ENCODE measurements at regions not wholly inside any gene's neighbourhood (a gene's known extent, or its start where the extent isn't known, plus 50 kb on each side); places are given as distances from the start of the nearest gene placed in this dataset.

GRCh38 chr12:68479896-68480291, 130.8 kb upstream of the RAP1B start:
- H2AFZ ChIP-seq (ENCODE audit: control insufficient read depth, low read length): no peak overlapping the region
- no peak for FAIRE-seq
- no peaks in the 10 kb centered on the region for H4K20me1 ChIP-seq (ENCODE audit: control insufficient read depth, extremely low read depth, insufficient read depth, low read length)
- H3K36me3 ChIP-seq (ENCODE audit: control insufficient read depth in 2 of 2, extremely low read depth in 1 of 2, insufficient read depth in 2 of 2, low read length in 2 of 2): no peaks in the 10 kb centered on the region
- no peak overlapping the region for H3K9ac ChIP-seq (ENCODE audit: control insufficient read depth, extremely low read depth, insufficient read depth, low read length)
- dilution Hi-C loops (cut with MboI; ENCODE audit: extremely low pct_ligation_motif_present, low sequenced_read_pairs): no loop called here
- no peak for DNase-seq (ENCODE audit: low read depth, low spot score)
- H3K27ac ChIP-seq (ENCODE audit: control insufficient read depth, insufficient read depth, low read length): no peak overlapping the region
- H3K9me1 ChIP-seq (ENCODE audit: control insufficient read depth, extremely low read depth, insufficient read depth, low read length): no peaks in the 10 kb centered on the region
- H3K4me2 ChIP-seq (ENCODE audit: control insufficient read depth, extremely low read depth, insufficient read depth, low read depth, low read length): no peak overlapping the region
- H3K27me3 ChIP-seq (ENCODE audit: control insufficient read depth, extremely low read depth, insufficient read depth, low read length): no peaks in the 10 kb centered on the region
- H3K4me3 ChIP-seq (ENCODE audit: control insufficient read depth in 2 of 3, extremely low read depth in 1 of 3, insufficient read depth in 2 of 3, low read depth in 1 of 3, low read length in 3 of 3): no peak overlapping the region
- H3K79me2 ChIP-seq (ENCODE audit: control insufficient read depth, insufficient read depth, low read length): no peaks in the 10 kb centered on the region
- TF ChIP-seq CTCF (optimal IDR thresholded peaks at IDR 0.05 in 1 of 3, IDR thresholded peaks at IDR 0.05 in 1 of 3, conservative IDR thresholded peaks at IDR 0.05 in 1 of 3; ENCODE audit: extremely low read depth in 1 of 3, insufficient read depth in 2 of 3, low read length in 3 of 3) (no peak), EZH2 (IDR thresholded peaks at IDR 0.05; ENCODE audit: low read length) (no peak)
- peaks cover 46% of the 10 kb centered on the region for H3K4me1 ChIP-seq (ENCODE audit: control insufficient read depth, extremely low read depth, insufficient read depth, low read length)
- peaks cover 2% of the 10 kb centered on the region for H3K9me3 ChIP-seq (ENCODE audit: control insufficient read depth, low read depth, low read length)

- Histone ChIP-seq H3K27ac (ENCODE audit: control insufficient read depth, insufficient read depth, low read length) (no peak overlapping the region), H2AFZ (ENCODE audit: control insufficient read depth, low read length) (no peak overlapping the region), H4K20me1 (ENCODE audit: control insufficient read depth, extremely low read depth, insufficient read depth, low read length) (no peaks in the 10 kb centered on the region), H3K79me2 (ENCODE audit: control insufficient read depth, insufficient read depth, low read length) (no peaks in the 10 kb centered on the region), H3K4me1 (ENCODE audit: control insufficient read depth, extremely low read depth, insufficient read depth, low read length) (peaks cover 46% of the 10 kb centered on the region), H3K9me3 (ENCODE audit: control insufficient read depth, low read depth, low read length) (peaks cover 2% of the 10 kb centered on the region), H3K36me3 (ENCODE audit: control insufficient read depth in 2 of 2, extremely low read depth in 1 of 2, insufficient read depth in 2 of 2, low read length in 2 of 2) (no peaks in the 10 kb centered on the region), H3K4me2 (ENCODE audit: control insufficient read depth, extremely low read depth, insufficient read depth, low read depth, low read length) (no peak overlapping the region), H3K27me3 (ENCODE audit: control insufficient read depth, extremely low read depth, insufficient read depth, low read length) (no peaks in the 10 kb centered on the region), H3K9ac (ENCODE audit: control insufficient read depth, extremely low read depth, insufficient read depth, low read length) (no peak overlapping the region), H3K9me1 (ENCODE audit: control insufficient read depth, extremely low read depth, insufficient read depth, low read length) (no peaks in the 10 kb centered on the region), H3K4me3 (ENCODE audit: control insufficient read depth in 2 of 3, extremely low read depth in 1 of 3, insufficient read depth in 2 of 3, low read depth in 1 of 3, low read length in 3 of 3) (no peak overlapping the region)
- dilution Hi-C loops (cut with MboI; ENCODE audit: extremely low pct_ligation_motif_present, low sequenced_read_pairs): no loop called here
- DNase-seq (ENCODE audit: low read depth, low spot score): no peak
- no peak for FAIRE-seq
- TF ChIP-seq EZH2 (IDR thresholded peaks at IDR 0.05; ENCODE audit: low read length): no peak
- TF ChIP-seq CTCF (optimal IDR thresholded peaks at IDR 0.05 in 1 of 3, IDR thresholded peaks at IDR 0.05 in 1 of 3, conservative IDR thresholded peaks at IDR 0.05 in 1 of 3; ENCODE audit: extremely low read depth in 1 of 3, insufficient read depth in 2 of 3, low read length in 3 of 3): no peak
These were observed 130.2 kb upstream of the RAP1B start for GRCh38 chr12:68480526-68480925.

All from keratinocyte (primary cell).